ENCODE measurements at regions not wholly inside any gene's neighbourhood (a gene's known extent, or its start where the extent isn't known, plus 50 kb on each side); places are given as distances from the start of the nearest gene placed in this dataset.

- TF ChIP-seq POLR2AphosphoS5 (IDR thresholded peaks at IDR 0.05; ENCODE audit: borderline replicate concordance, low read depth, low read length) (no peak), EZH2 (IDR thresholded peaks at IDR 0.05) (no peak), FOXP2 (optimal IDR thresholded peaks at IDR 0.05; ENCODE audit: control extremely low read depth, extremely low read length, insufficient read depth) (no peak)
Measured at GRCh38 chr2:22634167-22634566, 750.8 kb upstream of the KLHL29 start.

All from SK-N-MC (cell line).